Breast epithelium (tissue), 3 donors: ENCODE measurements at regions not wholly inside any gene's neighbourhood (a gene's known extent, or its start where the extent isn't known, plus 50 kb on each side); places are given as distances from the start of the nearest gene placed in this dataset.

Experiments used
- CTCF ChIP-seq, 3 donors: fragments of 450-650 bp; IDR thresholded peaks; one replicate each; pipeline ENCODE4 v1.5.1; 2016 to 2017; ENCODE audit warnings: antibody characterized with exemption in 3 of 3, mild to moderate bottlenecking in 3 of 3, moderate library complexity in 3 of 3
- POLR2A ChIP-seq: fragments of 450-650 bp; IDR thresholded peaks from one replicate; pipeline ENCODE4 v1.6.1; 2016; ENCODE audit warnings: antibody characterized with exemption, mild to moderate bottlenecking, moderate library complexity
- POLR2AphosphoS5 ChIP-seq, 3 donors: sonication (generic); formaldehyde crosslinking; IDR thresholded peaks; one replicate each; pipeline ENCODE4 v1.6.1; 2017; ENCODE audit warnings: antibody characterized with exemption in 3 of 3

- TF ChIP-seq POLR2A (no peak), CTCF (IDR thresholded peaks at IDR 0.05) (no peak), POLR2AphosphoS5 (IDR thresholded peaks at IDR 0.05) (no peak)
Observed at GRCh38 chr22:48553119-48553518, 1274.6 kb downstream of the BRD1 start.
